Endodermal cell (in vitro differentiated cells): ENCODE measurements at regions not wholly inside any gene's neighbourhood (a gene's known extent, or its start where the extent isn't known, plus 50 kb on each side); places are given as distances from the start of the nearest gene placed in this dataset.
"Not testable (repeated sequence)": the region's sequence is repeated elsewhere in the genome, so short reads cannot be mapped to it uniquely, and the experiment has no call there.

ENCODE experiments used
- DNase-seq: peaks from one replicate; pipeline ENCODE4 v3.0.0-alpha.2; 2017
- H3K27ac ChIP-seq: 2 replicates; pipeline ENCODE4 v1.5.1; 2013; ENCODE audit warnings: mild to moderate bottlenecking, low read depth, low read length, moderate library complexity
- H3K27me3 ChIP-seq: 2 replicates; pipeline ENCODE4 v1.6.1; 2013; ENCODE audit warnings: mild to moderate bottlenecking, low read length, moderate library complexity; ENCODE audit not compliant: insufficient read depth, control insufficient read depth, poor library complexity, severe bottlenecking
- H3K36me3 ChIP-seq: 2 replicates; pipeline ENCODE4 v1.7.0; 2013; ENCODE audit warnings: mild to moderate bottlenecking, low read length, moderate library complexity; ENCODE audit not compliant: control insufficient read depth, insufficient read depth
- H3K4me1 ChIP-seq: one replicate; pipeline ENCODE4 v1.7.0; 2013; ENCODE audit warnings: low read length; ENCODE audit not compliant: control insufficient read depth, insufficient read depth
- H3K4me3 ChIP-seq: 2 replicates; pipeline ENCODE4 v1.5.1; 2013; ENCODE audit warnings: mild to moderate bottlenecking, low read length, moderate library complexity
- H3K9ac ChIP-seq: 2 replicates; pipeline ENCODE4 v1.6.1; 2013; ENCODE audit warnings: mild to moderate bottlenecking, low read length, moderate library complexity; ENCODE audit not compliant: poor library complexity, severe bottlenecking; ENCODE audit errors: extremely low read depth
- H3K9me3 ChIP-seq: 2 replicates; pipeline ENCODE4 v1.6.1; 2013; ENCODE audit warnings: mild to moderate bottlenecking, low read length, moderate library complexity; ENCODE audit not compliant: control insufficient read depth
- H3K27ac Mint-ChIP-seq: 2 replicates; pipeline ENCODE4 v1.8.0; 2020; ENCODE audit warnings: mixed read lengths
- H3K27me3 Mint-ChIP-seq: 2 replicates; pipeline ENCODE4 v1.8.0; 2021; ENCODE audit warnings: mild to moderate bottlenecking, mixed read lengths; ENCODE audit not compliant: insufficient read depth
- H3K36me3 Mint-ChIP-seq: 2 replicates; pipeline ENCODE4 v1.8.0; 2020; ENCODE audit warnings: low read depth, mixed read lengths
- H3K4me1 Mint-ChIP-seq: 2 replicates; pipeline ENCODE4 v1.8.0; 2020; ENCODE audit warnings: mixed read lengths
- H3K4me3 Mint-ChIP-seq: 2 replicates; pipeline ENCODE4 v1.8.0; 2020; ENCODE audit warnings: mild to moderate bottlenecking, moderate library complexity, mixed read lengths
- H3K9me3 Mint-ChIP-seq: 2 replicates; pipeline ENCODE4 v1.8.0; 2020; ENCODE audit warnings: mild to moderate bottlenecking, mixed read lengths
- WGBS, 2 experiments: methylation state at CpG; one replicate each; pipeline versions ENCODE4 v1.1.5 to v1.1.7; 2013; ENCODE audit warnings: missing lambda C conversion rate in 2 of 2, mixed read lengths in 1 of 2; ENCODE audit not compliant: insufficient coverage in 1 of 2, insufficient read length in 1 of 2; 5-methylcytosine and 5-hydroxymethylcytosine counted together
- TF ChIP-seq, protein P1 (sequence below): fragments of 200-600 bp; sonication (generic); conservative IDR thresholded peaks from 2 replicates; pipeline ENCODE4 v1.5.0; 2021; ENCODE audit warnings: antibody characterized with exemption, mild to moderate bottlenecking

DNA sequence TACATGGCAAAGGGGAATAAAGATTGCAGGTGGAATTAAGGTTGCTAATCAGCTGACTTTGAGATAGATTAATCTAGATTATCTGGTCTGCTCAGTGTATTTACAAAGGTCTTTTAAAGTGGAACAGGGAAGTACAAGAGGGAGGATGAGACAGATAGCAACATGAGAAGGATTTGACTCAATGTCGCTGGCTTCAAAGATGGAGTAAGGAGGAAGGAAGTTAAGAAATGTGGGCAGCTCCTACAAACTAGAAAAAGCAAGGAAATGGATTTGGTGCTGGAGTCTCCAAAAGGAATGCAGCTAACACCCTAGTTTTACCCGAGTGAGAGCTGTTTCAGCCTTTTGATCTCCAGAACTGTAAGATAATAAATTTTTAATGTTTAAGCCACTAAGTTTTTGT lies 180.7 kb upstream of the TTC14 start:
- no peak overlapping the region for H3K4me3 ChIP-seq
- H3K27me3 ChIP-seq = no peaks in the 10 kb centered on the region
- no peaks in the 10 kb centered on the region for H3K4me1 Mint-ChIP-seq
- H3K9ac ChIP-seq = no peak overlapping the region
- H3K27ac ChIP-seq = no peak overlapping the region
- WGBS, 2 experiments = 90 to 100% methylated on average over 1 to 2 of the region's 2 CpGs
- TF ChIP-seq, protein P1, sequence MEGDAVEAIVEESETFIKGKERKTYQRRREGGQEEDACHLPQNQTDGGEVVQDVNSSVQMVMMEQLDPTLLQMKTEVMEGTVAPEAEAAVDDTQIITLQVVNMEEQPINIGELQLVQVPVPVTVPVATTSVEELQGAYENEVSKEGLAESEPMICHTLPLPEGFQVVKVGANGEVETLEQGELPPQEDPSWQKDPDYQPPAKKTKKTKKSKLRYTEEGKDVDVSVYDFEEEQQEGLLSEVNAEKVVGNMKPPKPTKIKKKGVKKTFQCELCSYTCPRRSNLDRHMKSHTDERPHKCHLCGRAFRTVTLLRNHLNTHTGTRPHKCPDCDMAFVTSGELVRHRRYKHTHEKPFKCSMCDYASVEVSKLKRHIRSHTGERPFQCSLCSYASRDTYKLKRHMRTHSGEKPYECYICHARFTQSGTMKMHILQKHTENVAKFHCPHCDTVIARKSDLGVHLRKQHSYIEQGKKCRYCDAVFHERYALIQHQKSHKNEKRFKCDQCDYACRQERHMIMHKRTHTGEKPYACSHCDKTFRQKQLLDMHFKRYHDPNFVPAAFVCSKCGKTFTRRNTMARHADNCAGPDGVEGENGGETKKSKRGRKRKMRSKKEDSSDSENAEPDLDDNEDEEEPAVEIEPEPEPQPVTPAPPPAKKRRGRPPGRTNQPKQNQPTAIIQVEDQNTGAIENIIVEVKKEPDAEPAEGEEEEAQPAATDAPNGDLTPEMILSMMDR = no peak
- H3K36me3 ChIP-seq = no peaks in the 10 kb centered on the region
- DNase-seq = no peak
- H3K4me3 Mint-ChIP-seq = no peak overlapping the region
- H3K27ac Mint-ChIP-seq = no peak overlapping the region
- H3K36me3 Mint-ChIP-seq = no peaks in the 10 kb centered on the region
- no peaks in the 10 kb centered on the region for H3K27me3 Mint-ChIP-seq
- no peaks in the 10 kb centered on the region for H3K4me1 ChIP-seq
- H3K9me3 Mint-ChIP-seq = no peaks in the 10 kb centered on the region
- no peaks in the 10 kb centered on the region for H3K9me3 ChIP-seq

GRCh38 chr3:180421721-180422120 lies 180.2 kb upstream of the TTC14 start:
- Mint-ChIP-seq H3K9me3 (no peaks in the 10 kb centered on the region), H3K27ac (no peak overlapping the region), H3K27me3 (no peaks in the 10 kb centered on the region), H3K36me3 (no peaks in the 10 kb centered on the region), H3K4me1 (no peaks in the 10 kb centered on the region), H3K4me3 (no peak overlapping the region)
- H3K4me3 ChIP-seq = no peak overlapping the region
- H3K4me1 ChIP-seq = no peaks in the 10 kb centered on the region
- DNase-seq = no peak
- no peaks in the 10 kb centered on the region for H3K9me3 ChIP-seq
- H3K27ac ChIP-seq = no peak overlapping the region
- no peaks in the 10 kb centered on the region for H3K27me3 ChIP-seq
- no peak overlapping the region for H3K9ac ChIP-seq
- no peaks in the 10 kb centered on the region for H3K36me3 ChIP-seq
- TF ChIP-seq, protein P1 = no peak
- WGBS, 2 experiments = 100% methylated on average over 1 of the region's 1 CpG; no CpG with 5 or more reads in 1 of the 2 experiments

DNA sequence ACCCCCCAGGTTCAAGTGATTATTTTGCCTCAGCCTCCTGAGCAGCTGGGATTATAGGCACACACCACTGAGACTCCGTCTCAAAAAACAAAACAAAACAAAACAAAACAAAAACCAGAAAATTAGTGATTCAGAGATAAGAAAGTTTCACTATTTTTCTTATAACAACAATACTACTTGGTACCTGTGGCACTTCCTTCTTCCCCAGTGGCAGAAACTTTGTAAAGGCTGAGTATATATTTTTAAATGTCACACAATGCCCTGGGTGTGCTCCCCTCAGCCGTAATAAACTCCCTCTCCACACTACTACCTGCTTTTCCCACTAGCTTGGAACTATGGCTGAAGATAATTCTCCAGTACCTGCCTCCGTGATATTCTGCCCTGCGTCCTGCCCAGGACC lies 177.7 kb upstream of the TTC14 start:
- not testable (repeated sequence) for H3K36me3 Mint-ChIP-seq, H3K27me3 Mint-ChIP-seq, H3K9me3 ChIP-seq, H3K4me3 ChIP-seq, DNase-seq, H3K27me3 ChIP-seq, H3K36me3 ChIP-seq, H3K4me3 Mint-ChIP-seq, H3K9ac ChIP-seq, H3K9me3 Mint-ChIP-seq, H3K27ac Mint-ChIP-seq, H3K4me1 ChIP-seq, H3K4me1 Mint-ChIP-seq, H3K27ac ChIP-seq
- WGBS, 2 experiments = 88 to 94% methylated on average over 2 to 4 of the region's 4 CpGs

DNA sequence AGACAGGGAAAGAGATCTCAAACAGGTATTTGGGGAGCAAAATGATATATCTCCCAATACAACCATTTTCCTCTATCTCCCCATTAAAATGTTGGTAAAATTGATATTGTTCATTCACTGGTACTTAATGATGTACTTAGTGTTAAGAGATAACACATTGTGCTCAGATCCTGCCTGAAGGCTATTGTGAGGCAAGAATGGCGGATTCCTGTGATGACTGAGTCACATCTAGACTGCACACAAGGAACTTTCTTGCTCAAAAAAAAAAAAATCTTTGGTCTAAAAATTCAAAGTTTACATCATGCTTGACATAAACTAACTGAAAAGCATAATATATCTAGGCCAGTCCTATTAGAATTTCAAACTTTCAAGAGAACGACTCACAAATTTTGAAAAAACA lies 171.1 kb upstream of the TTC14 start:
- H3K27ac ChIP-seq = no peak overlapping the region
- no peaks in the 10 kb centered on the region for H3K27me3 ChIP-seq
- 86% methylated on average over 2 of the region's 2 CpGs; no CpG with 5 or more reads in 1 of the 2 experiments for WGBS, 2 experiments
- no peaks in the 10 kb centered on the region for H3K9me3 ChIP-seq
- DNase-seq = no peak
- no peak overlapping the region for H3K27ac Mint-ChIP-seq
- TF ChIP-seq, protein P1 = no peak
- H3K27me3 Mint-ChIP-seq = no peaks in the 10 kb centered on the region
- H3K36me3 Mint-ChIP-seq = no peaks in the 10 kb centered on the region
- no peak overlapping the region for H3K9ac ChIP-seq
- no peak overlapping the region for H3K4me3 ChIP-seq
- no peaks in the 10 kb centered on the region for H3K4me1 Mint-ChIP-seq
- no peaks in the 10 kb centered on the region for H3K4me1 ChIP-seq
- H3K9me3 Mint-ChIP-seq = no peaks in the 10 kb centered on the region
- no peaks in the 10 kb centered on the region for H3K36me3 ChIP-seq
- H3K4me3 Mint-ChIP-seq = no peak overlapping the region
